Right renal pelvis (tissue), 4 donors: ENCODE measurements at regions not wholly inside any gene's neighbourhood (a gene's known extent, or its start where the extent isn't known, plus 50 kb on each side); places are given as distances from the start of the nearest gene placed in this dataset.
A peak's percentile ranks its signal among the peaks of the same experiment; 100 is the strongest.
"Not testable (repeated sequence)": the region's sequence is repeated elsewhere in the genome, so short reads cannot be mapped to it uniquely, and the experiment has no call there.

Experiments
- DNase-seq, 4 donors: peaks; one replicate each; pipeline ENCODE4 v3.0.0-alpha.2; 2013; ENCODE audit warnings: low read depth in 4 of 4, low spot score in 3 of 4, missing footprints in 1 of 4

DNA sequence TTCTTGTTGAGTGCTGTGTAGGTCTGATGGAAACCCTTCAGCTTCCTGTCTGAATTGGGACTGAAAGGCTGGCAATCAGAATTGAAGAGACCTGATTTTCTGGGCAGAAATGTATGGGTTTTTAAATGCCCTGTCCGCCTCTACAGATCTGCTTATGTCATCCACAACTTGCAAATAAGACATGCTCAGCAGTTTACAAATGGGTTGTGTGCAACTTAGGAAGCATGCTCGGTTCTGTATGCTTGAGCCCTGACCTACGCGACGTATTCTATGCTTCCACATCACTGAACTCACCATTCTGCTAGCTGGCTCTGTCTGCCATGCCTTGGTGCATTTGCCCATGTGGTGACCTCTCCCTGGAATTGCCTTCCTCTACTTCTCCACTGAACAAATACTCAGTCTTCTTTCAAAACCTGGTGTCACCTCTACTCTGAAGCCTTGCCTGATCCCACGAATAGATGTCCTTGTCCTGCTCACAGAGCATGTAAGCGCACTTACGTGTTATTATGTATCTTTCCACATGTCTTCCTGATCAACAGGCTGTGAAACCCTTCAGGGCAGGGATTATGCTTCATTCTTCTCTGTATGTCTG is 194.2 kb downstream of the ERCC6L2 start:
- no peak for DNase-seq

DNA sequence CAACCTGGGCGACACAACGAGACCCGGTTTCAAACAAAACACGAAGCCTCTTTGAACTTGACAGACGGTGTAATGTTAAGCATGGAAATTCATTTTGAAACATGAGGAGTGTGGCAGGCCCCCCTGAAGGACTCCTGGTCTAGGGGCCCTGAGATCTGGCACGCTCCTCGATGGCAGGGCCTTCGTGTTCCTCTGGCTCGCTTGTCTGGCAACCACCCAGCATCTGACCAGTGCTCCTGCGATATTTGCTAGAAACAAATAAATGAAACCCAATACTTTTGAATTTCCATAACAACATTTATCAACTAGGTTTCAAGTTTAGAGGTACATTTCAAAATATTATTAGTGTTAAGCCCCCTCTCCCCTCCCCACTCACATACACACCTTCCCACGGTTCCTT is 193.0 kb downstream of the ERCC6L2 start:
- no peak for DNase-seq

DNA sequence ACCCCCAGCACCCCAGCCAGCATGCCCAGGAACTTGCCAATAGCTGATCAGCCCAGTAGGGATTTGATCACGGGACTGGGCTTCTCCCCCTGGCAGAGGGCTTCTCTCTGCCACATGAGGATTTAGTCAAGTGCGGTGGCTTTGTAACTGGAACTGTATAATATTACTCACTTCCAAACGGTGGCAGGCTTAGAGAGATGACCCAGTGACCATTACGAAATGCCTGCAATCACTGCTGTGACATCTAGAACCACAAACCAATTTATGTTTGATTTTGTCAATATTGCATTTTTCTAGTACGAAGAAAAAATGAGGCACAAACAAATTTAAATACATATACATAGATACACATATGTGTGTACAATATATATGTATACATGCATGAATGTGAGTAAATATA is 192.1 kb downstream of the ERCC6L2 start:
- DNase-seq = no peak

DNA sequence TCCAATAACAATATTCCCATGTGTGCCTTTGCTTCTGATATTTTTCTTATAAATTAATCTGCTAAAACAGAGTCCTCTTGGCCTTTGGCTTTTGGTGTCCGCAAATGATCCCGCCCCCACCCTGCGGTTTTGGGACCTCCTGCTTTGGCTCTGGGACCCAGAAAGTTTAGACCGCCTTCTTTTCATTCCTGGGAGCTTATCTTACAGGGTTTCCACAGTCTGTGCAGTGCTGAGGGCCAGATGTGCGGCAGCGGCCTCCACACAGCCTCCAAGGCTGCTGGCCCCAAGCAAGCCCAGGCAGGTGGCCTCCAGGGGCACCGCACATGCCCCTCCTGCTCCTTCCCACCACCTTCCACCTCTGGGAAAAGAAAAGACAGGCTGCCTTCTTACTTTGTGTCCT is 191.5 kb downstream of the ERCC6L2 start:
- no peak for DNase-seq

DNA sequence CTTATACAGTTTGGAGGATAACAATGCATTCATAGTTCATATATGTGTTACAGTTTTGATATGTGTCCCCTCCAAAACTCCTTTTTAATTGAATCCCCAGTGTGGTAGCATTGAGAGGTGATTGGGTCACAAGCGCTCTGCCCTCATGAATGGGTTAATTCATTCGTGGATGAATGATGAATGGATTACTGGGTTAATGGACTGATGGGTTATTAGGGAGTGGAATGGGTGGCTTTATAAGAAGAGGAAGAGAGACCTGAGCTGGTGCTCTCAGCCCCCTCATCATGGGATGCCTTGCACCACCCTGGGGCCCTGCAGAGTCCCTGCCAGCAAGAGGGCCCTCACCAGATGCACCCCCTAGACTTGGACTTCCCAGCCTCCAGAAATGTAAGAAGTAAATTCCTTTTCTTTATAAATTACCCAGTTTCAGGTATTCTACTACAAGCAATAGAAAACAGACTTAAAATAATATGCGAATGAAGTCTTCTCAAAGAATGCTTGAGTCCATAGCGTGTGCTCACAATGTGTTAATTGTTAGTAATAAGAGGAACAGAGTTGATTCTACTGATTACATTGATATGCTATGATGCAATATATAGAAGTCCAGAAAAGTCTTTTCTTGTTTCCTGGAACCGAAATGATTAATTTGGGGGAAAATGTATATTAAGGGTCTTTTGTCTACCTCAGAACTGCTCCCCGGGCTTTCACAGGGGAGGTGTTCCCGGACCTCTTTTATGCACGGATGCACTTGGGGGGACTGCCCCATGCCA is 190.2 kb downstream of the ERCC6L2 start:
- DNase-seq = no peak

DNA sequence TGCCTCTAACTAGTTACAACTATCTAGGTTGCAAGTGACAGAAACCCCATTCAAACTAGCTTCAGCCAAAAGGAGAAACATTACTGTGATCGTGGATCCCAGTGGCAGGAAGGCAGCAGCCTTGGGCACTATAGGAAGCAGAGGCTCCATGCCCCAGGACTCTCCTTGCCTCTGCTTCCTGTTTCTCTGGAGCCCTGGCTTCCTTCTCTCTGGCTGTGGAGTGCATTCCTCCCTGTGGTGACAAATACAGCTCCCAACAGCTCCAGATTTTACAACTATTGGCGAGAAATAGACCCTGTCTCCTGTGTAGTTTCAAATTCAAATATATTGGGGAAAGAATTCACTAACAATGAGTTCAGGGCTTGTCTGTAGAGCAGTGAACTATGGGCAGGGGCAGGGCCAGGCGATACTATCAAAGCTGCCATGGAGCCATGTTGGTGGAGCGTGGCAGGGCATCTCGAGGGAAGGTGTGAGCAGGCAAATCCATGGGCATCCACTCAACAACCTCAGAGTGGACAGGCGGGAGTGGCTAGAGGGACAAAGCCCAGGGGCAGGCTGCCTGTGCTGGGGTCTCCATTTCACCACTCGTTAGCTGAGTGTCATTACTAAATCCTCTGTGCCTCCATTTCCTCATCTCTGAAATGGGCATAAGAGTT is 189.5 kb downstream of the ERCC6L2 start:
- no peak for DNase-seq

DNA sequence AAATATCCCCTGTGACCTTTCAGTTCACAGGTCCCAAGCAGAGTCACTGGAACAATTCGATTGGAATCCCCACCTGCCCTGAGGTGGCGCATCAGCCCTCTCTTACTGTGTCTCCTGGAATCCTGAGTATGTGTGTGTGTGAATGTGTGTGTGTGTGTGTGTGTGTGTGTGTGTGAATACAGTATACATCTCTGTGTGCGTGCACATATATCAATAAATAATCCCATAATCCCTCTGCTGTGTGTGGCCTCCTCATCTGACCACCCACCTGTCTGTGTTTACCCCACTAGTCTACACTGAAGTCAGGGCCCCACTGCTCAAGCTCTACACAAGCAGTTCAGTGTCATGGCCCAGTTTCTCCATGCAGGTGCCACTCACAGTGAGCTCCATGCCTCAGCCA is 187.4 kb downstream of the ERCC6L2 start:
- DNase-seq = no peak

DNA sequence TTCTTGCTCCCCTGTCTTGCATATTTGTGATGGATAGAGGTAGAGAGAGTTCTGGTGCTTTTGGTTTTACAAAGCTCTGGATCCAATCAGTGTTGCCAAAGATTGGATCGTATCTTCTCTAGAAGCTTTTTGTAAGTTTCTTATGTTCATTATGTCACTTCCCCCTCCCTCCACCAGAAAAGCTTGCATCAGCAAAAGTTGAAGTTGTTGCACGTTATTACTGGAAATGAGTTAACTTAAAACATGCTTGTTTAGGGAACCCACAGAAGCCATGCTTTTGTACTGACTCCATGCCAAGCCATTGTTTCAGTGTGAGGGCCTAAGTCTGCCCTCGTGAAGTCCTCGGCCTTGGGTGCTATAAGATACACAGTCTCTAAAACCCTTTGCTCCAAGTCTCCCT is 186.5 kb downstream of the ERCC6L2 start:
- DNase-seq = no peak

DNA sequence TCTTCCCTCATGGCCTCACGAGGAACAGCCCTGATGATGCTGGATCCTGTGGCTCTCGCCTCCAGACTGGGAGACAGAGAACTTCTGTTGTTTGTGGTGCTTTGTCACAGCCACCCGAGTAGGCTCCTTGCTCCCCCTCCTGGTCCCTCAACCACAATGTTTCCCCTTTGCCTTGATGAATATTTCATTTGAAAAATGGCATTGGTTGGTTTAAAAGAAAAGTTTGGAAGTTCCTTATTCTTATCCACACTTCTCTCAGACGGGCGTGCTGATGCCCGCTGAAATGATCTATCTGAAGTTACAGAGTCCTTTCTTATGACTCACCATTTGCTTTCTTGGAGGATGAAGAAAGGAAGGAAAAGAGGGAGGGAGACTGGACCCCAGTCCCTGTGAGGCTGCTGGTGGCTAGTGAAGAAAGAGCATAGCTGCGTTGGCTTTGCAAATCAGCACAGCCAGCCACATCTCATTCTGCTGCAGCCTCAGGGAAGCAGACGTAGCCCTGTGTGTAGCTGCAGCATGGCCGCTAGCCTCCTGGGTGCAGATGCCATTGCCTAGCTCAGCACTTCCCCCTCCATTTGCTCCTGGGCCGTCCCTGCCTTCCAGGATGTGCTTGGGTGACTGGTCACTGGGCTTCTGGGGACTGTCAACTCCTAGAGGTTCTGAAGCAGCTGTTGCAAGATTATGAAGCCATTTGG is 185.9 kb downstream of the ERCC6L2 start:
- DNase-seq = no peak

DNA sequence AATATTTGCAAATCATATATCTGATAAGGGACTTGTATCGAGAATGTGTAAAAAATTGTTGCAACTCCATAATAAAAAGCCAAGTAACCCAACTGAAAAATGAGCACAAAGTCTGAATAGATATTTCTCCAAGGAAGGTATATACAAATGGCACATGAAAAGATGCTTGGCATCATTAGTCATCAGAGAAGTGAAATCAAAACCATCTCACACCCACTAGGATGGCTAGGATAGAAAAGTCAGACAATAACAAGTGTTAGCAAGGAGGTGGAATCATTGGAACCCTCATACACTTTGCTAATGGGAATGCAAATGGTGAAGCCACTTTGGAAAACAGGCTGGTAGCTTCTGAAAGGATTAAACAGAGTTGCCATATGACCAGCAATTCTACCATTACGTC is 182.7 kb downstream of the ERCC6L2 start:
- DNase-seq = no peak

DNA sequence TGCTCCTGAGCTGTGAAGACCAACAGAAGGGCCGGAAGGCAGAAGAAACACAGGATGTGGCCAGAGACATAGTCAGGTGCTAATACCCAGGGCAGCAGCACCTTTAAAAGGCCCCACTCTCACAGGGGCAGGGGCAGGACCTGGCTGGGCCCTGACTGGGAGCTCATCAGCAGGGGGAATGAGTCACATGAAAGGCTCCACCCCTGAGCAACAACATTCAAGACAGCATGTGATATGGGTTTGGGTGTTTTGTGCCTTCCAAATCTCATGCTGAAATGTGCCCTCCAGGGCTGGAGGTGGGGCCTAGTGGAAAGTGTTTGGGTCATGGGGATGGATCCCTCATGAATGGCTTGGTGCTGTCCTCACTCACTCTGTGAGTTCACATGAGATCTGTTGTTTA is 181.7 kb downstream of the ERCC6L2 start:
- no peak for DNase-seq

DNA sequence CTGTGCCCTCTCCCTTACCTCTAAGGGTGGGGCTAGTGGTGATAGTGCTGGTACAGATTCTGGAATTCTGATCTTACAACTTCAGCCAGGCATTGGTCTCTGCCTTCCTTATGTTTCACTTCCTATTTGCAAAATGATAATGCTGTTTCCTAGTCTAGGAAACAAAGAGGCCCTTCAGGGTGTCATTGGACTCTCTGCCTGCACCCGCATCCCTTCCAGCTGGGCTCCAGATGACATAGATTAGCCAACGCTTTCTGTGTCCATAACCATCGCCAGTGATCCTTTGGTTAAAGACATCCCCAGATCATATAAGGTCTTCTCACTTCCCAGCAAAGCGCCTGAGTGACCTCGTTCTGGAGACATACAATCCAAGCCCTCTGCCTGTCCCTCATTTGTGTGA is 180.7 kb downstream of the ERCC6L2 start:
- no peak for DNase-seq

DNA sequence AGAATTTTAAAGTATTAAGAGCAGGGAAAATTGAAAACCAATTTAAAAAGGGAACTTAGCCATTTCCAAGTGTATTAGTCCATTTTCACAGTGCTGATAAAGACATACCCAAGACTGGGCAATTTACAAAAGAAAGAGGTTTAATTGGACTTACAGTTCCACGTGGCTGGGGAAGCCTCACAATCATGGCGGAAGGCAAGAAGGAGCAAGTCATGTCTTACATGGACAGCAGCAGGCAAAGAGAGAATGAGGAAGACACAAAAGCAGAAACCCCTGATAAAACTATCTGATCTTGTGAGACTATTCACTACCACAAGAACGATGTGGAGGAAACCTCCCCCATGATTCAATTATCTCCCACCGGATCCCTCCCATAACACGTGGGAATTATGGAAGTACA is 178.8 kb downstream of the ERCC6L2 start:
- DNase-seq = not testable (repeated sequence)

DNA sequence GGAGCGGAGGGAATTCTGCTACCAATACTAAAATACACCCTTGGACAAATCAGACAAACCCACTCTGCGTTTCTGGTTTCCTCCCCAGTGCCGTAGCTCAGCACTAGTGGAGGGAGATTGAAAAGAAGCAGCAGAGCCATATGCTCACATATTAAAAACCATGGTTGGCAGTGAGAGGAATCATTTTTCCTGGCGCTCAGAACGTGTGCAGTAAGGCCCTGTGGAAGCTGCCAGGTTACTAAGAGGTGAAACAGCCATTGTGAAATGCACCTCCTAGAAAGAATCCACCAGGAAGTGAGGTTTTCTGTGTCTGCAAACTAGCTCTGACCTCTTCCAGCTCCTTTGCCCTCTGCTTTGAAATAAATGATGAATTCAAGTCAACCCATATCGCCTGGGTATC is 177.2 kb downstream of the ERCC6L2 start:
- no peak for DNase-seq

DNA sequence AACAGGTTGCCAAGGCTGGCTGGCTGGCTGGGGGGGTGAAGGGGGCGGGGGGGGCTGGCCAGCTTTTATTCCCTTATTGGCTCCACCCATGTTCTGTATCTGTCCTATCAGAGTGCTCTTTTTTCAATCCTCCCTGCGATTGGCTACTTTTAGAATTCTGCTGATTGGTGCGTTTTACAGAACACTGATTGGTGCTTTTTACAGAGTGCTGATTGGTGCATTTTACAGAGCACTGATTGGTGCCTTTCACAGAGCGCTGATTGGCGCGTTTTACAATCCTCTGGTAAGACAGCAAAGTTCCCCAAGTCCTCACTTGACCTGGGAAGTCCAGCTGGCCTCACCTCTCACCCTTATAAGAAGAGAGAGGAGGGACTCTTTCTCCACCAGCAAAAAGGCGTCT is 175.9 kb downstream of the ERCC6L2 start:
- DNase-seq = no peak

DNA sequence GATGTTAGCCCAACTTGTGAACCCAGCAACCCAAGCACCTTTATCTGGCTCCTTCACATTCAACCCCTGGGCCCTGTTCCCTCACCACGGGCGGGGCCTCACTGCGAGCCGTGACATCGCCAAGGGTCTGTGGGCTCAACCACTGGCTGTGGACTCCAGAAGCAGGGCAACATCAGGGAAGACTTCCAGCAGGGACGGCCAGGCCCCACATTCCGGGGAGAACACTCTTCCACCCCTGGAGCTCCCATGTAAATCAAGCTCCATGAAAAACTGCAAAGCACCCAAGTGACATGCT is 175.3 kb downstream of the ERCC6L2 start:
- no peak for DNase-seq

DNA sequence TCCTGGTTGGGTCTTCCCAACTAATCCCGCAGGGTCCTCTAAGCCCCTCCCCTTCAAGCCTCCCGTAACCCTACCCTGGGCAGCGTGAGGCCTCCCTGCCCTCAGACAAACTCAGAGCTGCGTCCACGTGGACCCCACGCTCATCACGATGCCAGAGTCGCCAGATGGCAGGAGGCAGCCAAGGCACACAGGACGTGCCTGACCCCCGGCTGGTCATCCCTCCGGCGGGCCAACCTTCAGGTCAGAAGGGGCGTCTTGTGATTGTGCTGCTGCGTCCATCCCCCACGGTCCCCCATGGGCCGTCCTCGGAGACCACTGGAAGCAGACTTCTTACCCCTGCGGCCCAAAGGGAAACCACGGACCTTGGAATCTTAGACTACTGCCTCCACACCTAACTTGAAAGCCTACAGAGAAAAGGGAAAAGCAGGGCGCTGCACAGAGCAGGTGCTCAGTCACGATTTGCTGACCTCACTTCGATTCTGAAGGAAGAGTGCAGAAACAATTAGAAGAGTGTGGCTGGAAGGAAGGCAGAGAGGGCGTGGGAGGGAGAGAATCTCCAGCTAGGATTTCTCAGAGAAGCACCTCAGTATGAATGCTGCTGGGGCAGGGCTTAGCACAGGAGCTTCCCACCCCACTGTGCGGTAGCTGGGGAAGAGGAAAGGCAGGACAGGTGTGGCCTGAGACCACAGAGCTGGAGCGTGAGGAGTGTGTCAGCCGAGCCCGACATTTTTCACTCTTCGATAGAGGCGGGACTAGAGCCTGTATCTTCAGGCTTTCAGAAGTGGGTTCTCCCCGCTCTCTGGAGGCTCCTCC is 174.8 kb downstream of the ERCC6L2 start:
- DNase-seq = no peak

DNA sequence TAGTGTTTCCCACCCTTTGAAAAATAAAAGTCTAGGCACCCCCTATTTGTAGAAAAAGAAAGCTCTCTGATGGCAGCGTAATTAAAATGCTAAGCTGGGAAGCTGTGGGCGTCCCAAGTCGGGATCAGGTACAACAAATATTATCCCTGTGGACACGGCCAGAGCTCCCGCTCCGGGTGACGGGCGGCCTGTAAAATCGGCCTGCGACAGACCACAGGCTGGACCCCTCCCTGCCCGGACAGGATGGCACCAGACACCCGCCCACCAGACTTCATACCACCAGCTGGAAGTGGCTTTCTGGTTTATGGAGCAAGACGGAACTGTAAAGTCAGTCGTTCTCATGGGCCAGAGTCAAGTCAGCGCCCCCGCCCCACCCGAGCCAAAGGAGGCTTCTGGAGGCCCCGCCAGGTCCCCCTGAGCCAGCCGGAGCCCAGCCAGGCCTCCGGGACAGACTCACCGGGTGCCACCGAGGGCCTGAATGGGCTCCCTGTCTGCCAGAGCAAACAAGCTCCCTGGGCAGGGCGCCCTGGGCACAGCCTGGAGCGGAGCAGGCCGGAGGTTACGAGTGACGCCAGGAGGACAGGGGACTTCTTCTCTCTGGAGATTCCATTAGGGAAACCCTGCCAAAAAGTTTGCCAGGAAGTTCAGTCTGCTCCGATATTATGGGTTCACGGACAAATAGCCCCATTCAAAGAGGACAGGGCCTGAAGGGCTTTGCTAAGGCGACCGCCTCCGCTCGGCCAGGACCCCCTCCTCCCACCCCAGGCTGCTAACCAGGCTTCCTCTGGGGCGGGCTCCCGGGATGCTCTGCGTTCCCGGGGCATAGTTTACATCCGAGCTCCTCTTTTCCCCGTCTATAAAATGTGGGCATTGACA is 173.7 kb downstream of the ERCC6L2 start:
- DNase-seq = no peak

DNA sequence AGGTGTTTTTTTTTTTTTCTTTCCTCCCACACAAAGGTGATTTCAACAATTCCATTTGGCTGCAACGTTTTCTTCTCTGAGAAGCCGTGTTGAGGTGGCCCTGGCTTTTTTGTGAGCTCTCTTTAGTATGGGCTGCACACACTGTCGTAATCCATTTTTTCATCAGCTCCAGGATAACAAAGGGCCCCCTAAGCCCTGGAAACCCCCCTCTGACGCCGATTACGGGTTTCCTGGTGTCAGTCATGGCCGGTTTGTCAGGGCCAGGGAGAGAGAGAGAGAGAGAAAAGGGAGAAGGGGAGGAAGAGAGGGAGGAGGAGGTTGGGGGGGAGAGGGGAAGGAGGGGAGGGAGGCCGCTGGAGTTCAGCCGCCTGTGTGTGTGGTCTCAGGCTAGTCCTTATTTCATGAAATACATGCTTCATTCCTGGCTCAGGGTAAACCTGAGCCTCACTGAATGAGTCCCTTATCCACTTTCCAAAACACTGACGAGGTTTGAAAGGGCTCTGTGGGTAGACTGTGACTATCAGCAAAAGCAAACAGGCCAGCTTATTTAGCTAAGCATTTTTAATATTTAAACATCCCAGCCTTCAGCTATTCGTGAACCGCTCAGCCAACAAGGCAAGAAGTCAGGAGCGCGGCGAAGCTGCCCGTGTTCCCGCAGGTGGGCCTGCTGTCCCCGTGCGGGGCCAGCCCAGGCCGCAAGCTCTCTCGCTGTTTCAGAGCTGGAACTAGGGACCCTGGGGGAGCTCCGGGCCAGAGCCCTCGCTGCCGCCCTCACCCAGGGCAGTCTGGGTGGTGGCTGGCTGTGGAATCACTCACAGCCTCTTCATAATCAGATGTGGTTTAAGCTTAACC is 172.8 kb downstream of the ERCC6L2 start:
- DNase-seq = peak in 3 of 4 donors; percentile 76 to 80 (median 78)
